ENCODE measurements at regions not wholly inside any gene's neighbourhood (a gene's known extent, or its start where the extent isn't known, plus 50 kb on each side); places are given as distances from the start of the nearest gene placed in this dataset.

GRCh38 chr19:20365146-20365545, 198.1 kb downstream of the ZNF486 start:
- Histone ChIP-seq H3K27me3 (ENCODE audit: control insufficient read depth, insufficient read depth, low read length) (no peaks in the 10 kb centered on the region), H4K8ac (ENCODE audit: low read depth in 2 of 2, low read length in 2 of 2) (no peak overlapping the region), H3K9me1 (ENCODE audit: insufficient read depth, low read length) (no peaks in the 10 kb centered on the region), H3K79me1 (ENCODE audit: low read depth in 1 of 2, low read length in 2 of 2) (no peaks in the 10 kb centered on the region), H3K9ac (ENCODE audit: low read depth, low read length) (no peak overlapping the region), H2BK15ac (ENCODE audit: low read depth, low read length) (no peak overlapping the region), H3K27ac (ENCODE audit: insufficient read depth, low read length) (no peak overlapping the region), H2BK5ac (ENCODE audit: low read depth, low read length, poor library complexity, severe bottlenecking) (no peak overlapping the region), H3K4me3 (ENCODE audit: insufficient read depth, low read depth, low read length) (no peak overlapping the region), H4K5ac (ENCODE audit: low read depth, low read length) (no peak overlapping the region), H2AFZ (replicated peaks; ENCODE audit: low read length, poor library complexity) (no peak overlapping the region), H4K20me1 (ENCODE audit: insufficient read depth, low read length) (no peaks in the 10 kb centered on the region), H3K4me2 (ENCODE audit: low read depth, low read length) (no peak overlapping the region), H3K14ac (replicated peaks; ENCODE audit: low read depth, low read length) (no peak overlapping the region), H2AK9ac (replicated peaks; ENCODE audit: low read depth, low read length, poor library complexity) (no peak overlapping the region), H3K23ac (ENCODE audit: low read depth, low read length) (no peak overlapping the region), H3K56ac (ENCODE audit: extremely low read depth, insufficient read depth, low read length) (no peak overlapping the region), H3K18ac (ENCODE audit: low read depth, low read length) (no peak overlapping the region), H3K9me3 (ENCODE audit: control insufficient read depth, insufficient read depth, low read length) (peaks cover 32% of the 10 kb centered on the region), H2BK20ac (ENCODE audit: low read depth, low read length) (no peak overlapping the region), H3K4ac (ENCODE audit: low read depth, low read length) (no peak overlapping the region), H2AK5ac (ENCODE audit: low read depth, low read length) (no peak overlapping the region), H3K4me1 (ENCODE audit: control insufficient read depth, insufficient read depth, low read length) (no peaks in the 10 kb centered on the region), H3K36me3 (ENCODE audit: control insufficient read depth, insufficient read depth, low read length) (no peaks in the 10 kb centered on the region), H2BK120ac (ENCODE audit: low read depth, low read length) (no peak overlapping the region), H4K91ac (ENCODE audit: insufficient read depth, low read depth, low read length) (no peak overlapping the region)
- dilution Hi-C loops (cut with HindIII; ENCODE audit: low sequenced_read_pairs, unreplicated experiment) (no loop called here), intact Hi-C loops (cut with micrococcal nuclease) (no loop called here), in situ Hi-C loops (cut with MboI; ENCODE audit: low sequenced_read_pairs) (no loop called here)
- no peak for DNase-seq
- no peak for ATAC-seq (ENCODE audit: low read depth)
- TF ChIP-seq FOS (IDR thresholded peaks at IDR 0.05; ENCODE audit: low read depth, low read length) (no peak), BHLHE40 (IDR thresholded peaks at IDR 0.05; ENCODE audit: low read depth, low read length) (no peak), NFE2L2 (IDR thresholded peaks at IDR 0.05; ENCODE audit: low read depth, low read length) (no peak), MAFK (IDR thresholded peaks at IDR 0.05; ENCODE audit: low read depth, low read length) (no peak), RCOR1 (IDR thresholded peaks at IDR 0.05; ENCODE audit: insufficient replicate concordance, low read length) (no peak), USF2 (IDR thresholded peaks at IDR 0.05; ENCODE audit: low read depth, low read length) (no peak), SMC3 (IDR thresholded peaks at IDR 0.05; ENCODE audit: low read depth, low read length) (no peak), RFX5 (IDR thresholded peaks at IDR 0.05; ENCODE audit: low read depth, low read length) (no peak), ELK1 (IDR thresholded peaks at IDR 0.05; ENCODE audit: borderline replicate concordance, low read depth, low read length) (no peak), CHD1 (IDR thresholded peaks at IDR 0.05; ENCODE audit: low read depth, low read length) (no peak), RAD21 (IDR thresholded peaks at IDR 0.05; ENCODE audit: low read length) (no peak), CTCF (conservative IDR thresholded peaks at IDR 0.05; ENCODE audit: low read depth, low read length) (no peak), MXI1 (IDR thresholded peaks at IDR 0.05; ENCODE audit: borderline replicate concordance, low read depth, low read length) (no peak), POLR2A (IDR thresholded peaks at IDR 0.05; ENCODE audit: low read depth, low read length) (no peak), CEBPB (IDR thresholded peaks at IDR 0.05; ENCODE audit: low read depth, low read length) (no peak), MAZ (IDR thresholded peaks at IDR 0.05; ENCODE audit: borderline replicate concordance, low read depth, low read length) (no peak)
- ChIA-PET CTCF (no interaction called here), POLR2A (ENCODE audit: unreplicated experiment) (no interaction called here)
- WGBS, 2 experiments (ENCODE audit: extremely low coverage in 2 of 2, insufficient read length in 1 of 2), result no CpG with 5 or more reads among the region's 6 CpGs
- BruUV-seq (replicated peaks), result no TSS peak
